Fibroblast of peridontal ligament (primary cell): ENCODE measurements at regions not wholly inside any gene's neighbourhood (a gene's known extent, or its start where the extent isn't known, plus 50 kb on each side); places are given as distances from the start of the nearest gene placed in this dataset.

Experiments used
- DNase-seq: peaks from one replicate; pipeline ENCODE4 v3.0.0-alpha.2; 2010; ENCODE audit errors: extremely low read depth

DNA sequence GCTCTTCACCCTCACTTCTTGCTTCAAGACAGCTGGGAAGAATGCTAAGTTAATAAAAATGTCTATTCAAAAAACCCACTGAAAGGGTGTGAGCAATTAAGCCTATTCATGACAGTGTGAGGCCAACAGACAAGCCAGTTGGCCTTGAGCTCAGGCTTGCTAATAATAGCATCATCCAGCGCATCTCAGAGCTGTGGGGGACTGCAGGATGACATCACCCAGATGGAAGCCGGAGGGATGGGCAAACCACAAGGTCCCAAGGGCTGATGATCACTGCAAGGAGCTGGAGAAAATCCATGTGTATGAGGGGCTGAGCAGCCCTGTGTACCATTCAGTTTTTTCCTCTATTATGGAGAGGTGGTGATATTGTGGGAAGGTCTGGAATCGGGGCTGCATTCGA lies 770.4 kb downstream of the TNS3 start:
- DNase-seq = peak; percentile 95

DNA sequence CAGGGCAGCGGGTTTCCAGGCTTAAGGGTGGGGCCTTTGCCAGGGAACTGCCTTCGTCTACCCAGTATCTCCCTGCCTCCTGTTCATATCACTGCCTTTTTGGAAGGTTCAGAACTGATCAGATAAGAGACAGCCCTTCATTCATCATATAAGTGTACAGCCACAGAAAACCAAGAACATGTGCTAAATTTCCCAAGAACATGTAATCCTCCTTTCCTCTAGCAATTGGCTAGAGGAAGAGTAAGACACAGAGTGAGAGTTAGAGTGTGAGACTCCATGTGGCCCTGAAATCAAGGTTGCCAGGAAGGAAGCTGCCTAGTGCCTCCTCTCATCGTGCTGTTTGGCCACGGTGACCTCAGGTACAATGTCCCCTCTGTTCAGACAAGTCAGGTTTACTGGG lies 770.9 kb downstream of the TNS3 start:
- DNase-seq = peak; percentile 50

DNA sequence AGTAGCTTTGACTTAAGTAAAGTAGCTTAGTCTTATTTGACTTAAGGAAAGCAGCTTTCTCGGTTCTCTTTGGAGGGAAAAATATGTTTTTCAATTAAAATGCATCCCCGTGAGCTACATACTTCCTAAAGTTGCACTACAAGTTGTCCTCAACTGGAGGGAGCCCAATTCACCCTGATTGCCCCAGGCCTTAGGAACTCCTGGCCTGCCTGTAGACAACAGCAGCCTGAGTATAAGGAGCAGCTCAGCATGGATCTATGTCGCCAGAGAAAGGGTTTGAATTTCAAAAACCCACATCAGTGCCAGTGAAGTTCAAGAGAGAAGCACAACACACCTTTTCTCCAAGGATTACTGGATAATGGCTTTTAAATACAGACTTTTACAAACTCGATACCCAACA lies 772.0 kb downstream of the TNS3 start:
- DNase-seq = no peak

DNA sequence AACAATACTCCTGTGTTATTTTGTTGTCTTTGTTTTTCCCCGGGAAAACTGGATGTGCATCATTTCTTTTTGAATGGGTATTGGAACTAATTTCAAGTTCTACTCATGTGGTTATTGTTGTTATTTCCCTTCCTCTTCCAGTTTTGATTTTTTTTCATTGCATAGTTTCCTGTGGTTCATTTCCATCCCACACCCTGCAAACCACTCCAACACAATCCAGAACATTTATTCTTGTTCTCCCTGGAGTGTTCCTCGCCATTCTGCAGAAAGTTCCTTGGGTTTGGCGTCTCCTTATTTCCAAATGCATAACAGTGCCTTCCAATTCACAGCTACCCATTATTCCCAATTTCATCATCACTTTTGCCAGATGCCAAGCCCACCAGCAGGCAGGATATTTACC lies 775.1 kb downstream of the TNS3 start:
- DNase-seq = peak; percentile 40

DNA sequence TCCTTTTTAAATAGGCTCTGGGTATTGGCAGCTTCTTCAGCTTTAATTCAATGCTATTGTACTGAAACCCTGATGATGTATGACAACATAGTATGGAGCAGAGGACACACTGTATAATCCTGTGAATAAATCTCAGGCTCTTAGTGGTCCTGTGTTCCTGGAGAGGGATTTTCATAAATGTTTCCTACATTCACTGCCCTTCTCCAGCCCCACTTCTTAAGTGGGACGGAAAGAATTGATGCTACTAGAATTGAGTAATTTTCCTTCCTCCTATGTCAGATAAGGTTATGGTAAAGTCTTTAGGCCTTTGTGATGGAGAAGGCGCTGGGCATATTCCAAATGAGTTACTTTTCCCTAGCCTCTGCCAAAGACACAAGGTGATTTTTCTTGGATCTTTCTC lies 779.4 kb downstream of the TNS3 start:
- no peak for DNase-seq

DNA sequence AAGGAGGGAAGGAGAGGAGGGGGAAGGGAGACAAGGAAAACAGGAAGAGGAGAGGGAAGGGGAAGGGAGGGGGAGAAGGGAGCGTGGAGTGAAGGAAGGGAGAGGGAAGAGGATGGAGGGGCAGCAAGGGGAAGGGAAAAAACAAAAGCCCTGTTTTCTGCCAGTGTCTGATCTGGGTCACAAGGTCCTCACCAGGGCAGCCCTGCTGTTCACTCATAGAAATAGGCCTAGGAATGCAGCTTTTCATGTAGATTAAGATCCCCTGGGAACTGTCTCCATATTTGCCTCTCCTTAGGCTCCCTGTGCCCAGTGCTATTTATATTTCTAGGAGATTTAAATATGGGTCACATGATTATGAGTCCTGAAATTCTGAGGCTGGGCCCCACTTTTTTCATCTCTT lies 790.7 kb downstream of the TNS3 start:
- DNase-seq = no peak

DNA sequence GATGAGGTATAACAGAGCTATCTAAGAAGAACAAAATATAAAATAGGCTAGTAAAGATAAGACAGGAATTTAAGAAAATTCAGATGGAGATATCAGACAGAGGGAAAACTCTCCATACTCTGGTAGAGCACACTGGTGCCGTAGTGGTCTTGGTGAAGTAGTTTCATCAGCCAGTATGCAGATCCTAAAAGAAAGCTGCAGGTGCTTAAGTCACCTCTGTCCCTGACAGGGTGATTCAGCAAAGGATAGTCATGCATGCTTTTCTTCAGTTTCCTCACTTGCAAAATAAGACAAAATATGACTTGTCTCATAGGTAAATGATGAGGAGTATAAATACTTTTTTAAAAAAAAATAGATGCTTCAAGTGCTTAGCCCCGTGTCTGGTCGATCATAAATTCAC lies 794.9 kb downstream of the TNS3 start:
- no peak for DNase-seq

DNA sequence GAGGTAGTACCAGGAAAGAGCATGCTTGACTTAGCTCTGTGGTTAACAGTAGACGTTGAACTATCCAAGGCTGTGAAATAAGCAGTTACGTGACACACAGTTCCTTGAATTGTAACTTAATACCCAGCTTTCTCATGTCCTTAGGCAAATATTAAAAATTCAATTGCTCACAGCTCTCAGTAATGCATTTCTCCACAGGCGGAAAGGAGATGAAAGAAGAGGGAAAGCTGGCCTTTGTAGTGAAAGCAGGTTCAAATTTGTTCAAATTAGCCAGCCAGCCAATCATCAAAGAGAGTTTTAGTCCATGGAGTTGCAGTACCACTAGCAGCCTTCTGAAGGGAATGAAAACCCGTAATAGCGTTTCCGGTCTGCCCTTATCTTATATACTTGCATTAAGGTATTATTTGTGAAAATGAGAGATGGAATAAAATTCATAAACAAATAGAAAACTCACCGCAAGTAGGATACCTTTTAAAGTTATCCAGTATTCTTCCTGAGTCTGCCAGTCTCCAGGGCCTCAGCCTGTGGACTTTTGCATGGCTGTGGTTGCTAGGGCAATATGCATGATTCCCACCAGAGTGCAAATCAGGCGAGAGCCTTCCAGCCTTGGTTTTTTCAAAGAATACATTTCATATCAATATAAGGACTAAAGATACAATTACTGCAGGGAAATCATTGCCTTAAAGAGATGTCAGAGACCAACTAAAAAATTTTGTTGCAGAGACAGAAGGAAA lies 795.5 kb downstream of the TNS3 start:
- DNase-seq = peak; percentile 65

DNA sequence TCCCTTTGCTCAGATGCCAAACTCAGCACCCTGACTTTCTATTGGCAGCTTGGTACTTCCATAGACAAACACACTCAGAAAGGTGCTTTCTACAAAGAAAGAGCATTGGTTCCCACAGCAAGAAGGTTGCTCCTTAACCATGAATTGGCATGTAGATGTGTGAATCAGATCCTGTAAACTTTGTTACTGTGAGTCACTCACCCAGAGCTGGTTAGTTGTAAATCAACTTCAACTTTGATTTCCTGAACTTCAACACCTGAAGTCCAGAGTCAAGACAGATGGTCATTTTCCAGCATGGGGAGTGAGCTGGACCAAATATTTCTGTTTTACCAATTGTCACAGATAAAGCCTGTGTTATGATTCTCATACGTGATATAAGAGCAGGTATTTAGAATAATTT lies 797.2 kb downstream of the TNS3 start:
- DNase-seq = peak; percentile 51

DNA sequence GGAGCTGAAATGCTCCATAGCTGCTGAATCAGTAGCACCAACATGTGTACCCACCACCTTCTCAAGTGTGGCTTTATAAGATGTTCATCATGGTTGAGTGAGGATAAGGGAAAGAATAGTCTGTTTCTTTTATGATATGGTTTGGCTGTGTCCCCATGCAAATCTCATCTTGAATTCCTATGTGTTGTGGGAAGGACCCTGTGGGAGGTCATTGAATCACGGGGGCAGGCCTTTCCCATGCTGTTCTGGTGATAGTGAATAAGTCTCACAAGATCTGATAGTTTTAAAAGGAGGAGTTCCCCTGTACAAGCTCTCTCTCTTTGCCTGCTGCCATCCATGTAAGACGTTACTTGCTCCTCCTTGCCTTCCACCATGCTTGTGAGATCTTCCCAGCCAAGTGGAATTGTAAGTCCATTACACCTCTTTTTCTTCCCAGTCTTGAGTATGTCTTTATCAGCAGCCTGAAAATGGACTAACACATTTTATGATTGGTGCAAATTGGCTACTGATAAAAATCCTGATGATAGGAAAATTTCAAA lies 799.9 kb downstream of the TNS3 start:
- DNase-seq = no peak

DNA sequence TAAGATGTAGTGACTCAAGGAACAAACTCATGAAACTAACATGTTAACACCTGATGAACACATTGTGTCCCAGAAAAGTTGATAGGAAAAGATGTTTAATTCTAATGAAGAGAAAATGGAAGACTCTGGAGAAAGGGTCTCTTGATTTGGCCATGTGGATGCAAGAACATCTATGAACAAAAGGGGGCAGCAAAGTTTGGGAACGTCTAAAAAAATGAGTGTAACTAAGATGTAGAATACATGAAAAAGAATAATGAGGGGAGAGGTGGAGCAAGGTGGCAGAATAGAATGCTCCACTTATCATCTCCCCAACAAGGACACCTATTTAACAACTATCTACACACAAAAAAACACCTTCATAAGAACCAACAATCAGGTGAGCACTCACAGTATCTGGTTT lies 805.1 kb downstream of the TNS3 start:
- peak; percentile 57 for DNase-seq

DNA sequence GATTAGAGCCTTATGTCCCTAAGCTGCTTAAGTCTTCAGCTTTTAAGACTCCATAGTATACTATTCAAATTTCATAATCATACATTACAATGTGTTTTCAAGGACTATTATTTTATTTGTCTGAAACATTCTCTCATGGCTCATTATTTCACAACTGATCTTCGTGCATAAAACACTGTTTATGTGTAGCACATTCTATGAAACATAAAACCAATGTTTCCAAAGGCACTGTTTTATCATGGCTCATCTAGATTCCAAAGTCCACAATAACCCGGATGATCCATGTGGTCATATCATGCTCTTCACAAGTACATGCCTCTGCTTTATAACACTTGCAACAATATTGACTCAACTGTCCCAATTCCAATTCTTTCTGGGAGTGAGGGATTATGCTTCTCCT lies 806.1 kb downstream of the TNS3 start:
- DNase-seq = peak; percentile 89

DNA sequence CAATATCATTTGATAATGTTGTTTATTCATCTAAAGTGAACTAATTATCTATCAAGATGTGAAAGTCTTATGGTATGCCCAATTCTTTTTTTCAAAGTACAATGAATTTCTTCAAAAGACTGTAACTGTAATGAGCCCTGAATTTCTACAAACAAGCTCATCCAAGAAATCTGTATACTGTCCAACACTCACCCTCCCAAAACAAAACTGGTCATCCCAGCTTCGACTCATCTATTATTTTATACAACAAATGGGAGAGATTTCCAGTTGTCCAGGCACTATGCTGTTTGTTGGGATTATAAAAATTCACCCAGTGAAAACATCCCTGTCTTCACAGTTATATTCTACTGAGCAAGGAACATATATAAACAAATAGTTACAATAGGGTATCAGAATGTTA lies 806.9 kb downstream of the TNS3 start:
- DNase-seq = no peak

DNA sequence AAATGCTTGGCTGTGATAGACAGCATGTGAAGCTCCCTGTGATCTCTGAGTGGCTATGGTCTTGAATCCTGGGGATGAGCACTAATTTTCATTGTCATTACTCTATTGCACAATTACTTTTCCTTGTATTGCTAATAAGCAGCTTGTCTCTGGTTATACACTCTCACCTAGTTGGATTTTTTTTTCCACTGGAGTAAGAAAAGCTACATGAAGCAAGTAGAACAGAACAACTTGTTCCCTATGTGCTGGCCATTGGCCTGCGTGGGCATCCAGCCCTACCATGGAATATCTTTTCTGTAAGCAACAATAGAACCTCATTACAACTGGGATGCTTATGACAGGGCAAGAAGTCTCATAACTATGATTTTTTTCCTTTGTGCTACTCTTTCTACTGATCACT lies 807.4 kb downstream of the TNS3 start:
- no peak for DNase-seq

DNA sequence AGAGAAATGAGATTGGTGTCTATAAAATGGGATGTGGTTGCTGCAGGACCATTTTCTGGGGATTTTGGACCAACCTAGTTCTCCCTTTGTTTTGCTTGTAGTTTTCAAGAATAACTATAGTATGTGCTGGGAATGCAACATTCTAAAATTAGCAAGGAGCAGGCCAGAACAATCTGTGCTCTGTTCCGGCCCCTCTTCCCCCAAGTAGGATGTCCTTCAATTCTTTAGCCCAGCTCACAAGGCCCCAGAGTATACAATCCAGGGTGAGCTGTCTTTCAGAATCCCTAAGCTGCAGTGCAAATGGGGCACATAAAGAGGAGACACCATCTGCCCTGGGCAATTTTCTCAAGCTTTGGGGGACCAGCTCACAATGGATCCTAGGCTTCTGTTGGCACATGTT lies 809.1 kb downstream of the TNS3 start:
- DNase-seq = no peak

DNA sequence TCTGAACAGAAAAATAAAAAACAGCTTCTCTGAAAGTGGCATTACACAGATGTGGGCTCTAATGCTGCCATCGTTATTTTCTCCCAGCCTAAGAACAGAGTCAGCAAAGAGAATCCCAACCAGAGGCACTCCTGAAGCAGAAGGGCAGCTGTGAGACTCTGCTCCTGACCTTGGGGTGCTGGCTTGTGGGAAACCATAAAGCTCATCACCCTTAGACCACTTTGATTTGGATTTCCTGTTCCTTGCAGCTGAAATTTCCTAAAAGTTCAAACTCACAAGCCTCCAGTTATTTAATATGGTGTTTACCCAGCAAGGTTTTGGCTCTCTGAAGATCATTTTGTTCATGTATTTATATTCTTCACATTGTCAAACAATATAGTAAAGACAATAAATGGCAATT lies 814.8 kb downstream of the TNS3 start:
- no peak for DNase-seq

DNA sequence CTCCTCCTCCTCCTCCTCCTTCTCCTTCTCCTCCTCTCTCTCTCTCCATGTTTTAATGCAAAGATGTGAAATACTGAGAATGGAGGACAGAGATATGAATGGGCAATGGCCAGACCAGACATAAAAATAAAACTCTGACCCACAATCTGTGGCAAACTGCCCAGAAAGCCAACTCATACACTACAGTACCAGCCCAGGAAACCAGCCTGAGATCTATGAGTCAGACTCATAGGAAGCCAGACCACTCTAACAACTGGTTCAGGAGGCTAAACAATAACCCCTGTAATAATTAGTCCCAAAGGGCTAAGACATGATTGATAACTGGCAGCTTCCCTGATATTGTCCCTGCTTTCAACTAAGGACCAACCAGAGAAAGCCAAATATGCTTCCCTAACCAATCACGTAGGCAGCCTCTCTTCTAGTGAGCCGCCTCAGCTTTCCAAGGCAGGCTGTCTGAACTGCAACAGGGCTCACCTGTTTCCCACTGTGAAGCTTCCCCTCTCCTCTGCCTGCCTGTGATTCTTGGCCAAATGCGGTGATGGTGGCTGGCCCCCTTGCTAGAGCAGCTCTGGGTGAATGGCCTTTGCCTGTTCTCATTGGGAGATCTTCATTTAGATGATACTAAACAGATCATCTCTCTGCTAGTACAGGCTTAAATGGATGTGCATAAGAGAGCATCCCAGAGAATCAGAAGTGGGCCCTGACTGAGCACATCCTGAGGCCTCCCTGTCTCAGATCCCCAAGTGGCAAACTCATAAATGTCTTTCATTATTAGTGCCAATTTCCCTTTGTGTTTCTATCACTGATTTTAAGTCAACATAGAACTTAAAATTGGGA lies 817.6 kb downstream of the TNS3 start:
- DNase-seq = peak; percentile 99

DNA sequence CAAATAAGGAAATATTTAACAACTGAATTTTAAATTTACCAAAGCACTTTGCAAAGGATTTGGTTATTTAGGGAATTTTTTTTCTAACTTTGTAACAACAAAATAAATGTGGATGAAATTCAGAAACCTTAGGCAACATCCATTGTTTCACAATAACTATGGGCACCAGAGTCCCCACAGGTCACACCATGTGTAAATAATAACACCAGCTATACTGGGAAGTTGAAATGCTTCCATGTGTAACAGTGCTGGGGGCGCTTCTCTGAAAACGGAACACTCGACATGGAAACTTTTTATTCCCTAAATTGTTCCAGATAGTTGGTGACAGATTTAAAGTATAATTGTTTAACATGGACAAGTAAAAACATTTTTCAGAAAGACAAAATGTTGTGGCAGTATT lies 818.6 kb downstream of the TNS3 start:
- DNase-seq = no peak

DNA sequence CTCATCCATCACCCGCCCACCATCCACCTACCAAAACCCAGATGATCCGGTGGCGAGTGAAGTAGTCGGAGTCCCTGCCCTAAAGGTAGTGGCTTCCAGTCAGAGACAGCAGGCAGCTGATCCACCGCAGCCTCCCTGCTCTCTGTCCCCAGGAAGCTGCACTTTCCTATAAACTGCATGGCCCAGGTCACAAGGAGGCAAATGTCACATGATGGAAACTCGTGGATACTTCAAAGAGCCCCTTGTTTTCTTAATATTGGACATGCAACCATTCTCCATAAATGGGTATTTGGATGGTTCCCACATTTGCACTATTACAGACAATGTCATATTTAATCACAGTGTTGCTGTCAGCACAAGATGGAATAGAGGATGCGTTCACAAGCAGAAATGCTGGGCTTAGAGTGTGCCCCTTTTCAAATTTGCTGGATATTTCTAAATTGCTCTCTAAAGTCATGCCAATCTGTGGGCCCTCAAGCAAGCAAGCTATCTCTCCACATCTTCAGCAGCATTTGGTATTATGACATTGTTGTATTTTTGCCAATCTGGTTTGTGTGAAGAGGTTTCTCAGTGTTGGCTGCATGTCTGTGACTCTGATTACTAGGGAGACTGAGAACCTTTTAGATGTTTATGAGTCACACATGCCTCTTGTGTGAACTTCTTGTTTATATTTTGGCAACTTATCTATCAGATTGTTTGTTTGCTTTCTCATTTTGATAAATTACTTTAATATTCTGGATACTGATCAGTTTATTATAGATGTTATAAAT lies 822.0 kb downstream of the TNS3 start:
- DNase-seq = peak; percentile 75

DNA sequence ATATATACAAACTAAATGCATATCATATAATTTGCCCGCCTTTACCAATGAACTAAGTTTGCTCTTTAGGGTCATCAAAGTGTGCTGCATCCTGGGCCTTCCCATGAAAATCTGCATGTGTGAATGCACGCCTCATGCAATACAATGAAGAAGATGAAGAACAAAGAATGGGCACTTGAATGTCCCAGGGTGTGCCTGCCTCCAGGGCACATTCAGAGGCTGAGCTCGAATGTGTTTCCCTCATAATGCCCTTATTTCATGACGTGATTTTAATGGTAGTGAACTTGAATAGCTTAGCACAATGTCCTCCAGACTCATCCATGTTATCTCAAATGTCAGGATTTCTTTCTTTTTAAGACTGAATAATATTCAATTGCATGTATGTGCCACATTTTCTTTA lies 824.9 kb downstream of the TNS3 start:
- no peak for DNase-seq

DNA sequence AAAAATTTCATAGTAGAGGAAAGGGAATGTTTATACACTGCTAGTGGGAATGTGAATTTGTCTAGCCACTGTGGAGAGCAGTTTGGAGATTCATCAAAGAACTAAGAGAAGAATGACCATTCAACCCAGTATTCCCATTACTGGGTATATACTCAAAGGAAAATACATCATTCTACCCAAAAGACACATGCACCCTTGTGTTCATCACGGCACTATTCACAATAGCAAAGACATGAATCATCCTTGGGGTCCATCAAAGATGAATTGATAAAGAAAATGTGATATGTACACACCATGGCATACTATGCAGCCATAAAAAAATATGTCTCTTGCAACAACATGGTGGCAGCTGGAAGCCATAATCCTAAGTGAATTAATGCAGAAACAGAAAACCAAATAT lies 825.7 kb downstream of the TNS3 start:
- no peak for DNase-seq
